C1 segment of cervical spinal cord (tissue), 14 donors: ENCODE measurements at regions not wholly inside any gene's neighbourhood (a gene's known extent, or its start where the extent isn't known, plus 50 kb on each side); places are given as distances from the start of the nearest gene placed in this dataset.
"Not testable (repeated sequence)": the region's sequence is repeated elsewhere in the genome, so short reads cannot be mapped to it uniquely, and the experiment has no call there.

ENCODE experiments used
- DNase-seq, 14 donors: peaks; one replicate each; lab custom pipeline; 2025; lab: John Stamatoyannopoulos, UW

GRCh38 chr14:103186909-103187586 is 63.8 kb downstream of the TNFAIP2 start:
- no peak for DNase-seq

- no peak for DNase-seq
Measured at GRCh38 chr14:103187911-103188310, 64.7 kb downstream of the TNFAIP2 start.

DNA sequence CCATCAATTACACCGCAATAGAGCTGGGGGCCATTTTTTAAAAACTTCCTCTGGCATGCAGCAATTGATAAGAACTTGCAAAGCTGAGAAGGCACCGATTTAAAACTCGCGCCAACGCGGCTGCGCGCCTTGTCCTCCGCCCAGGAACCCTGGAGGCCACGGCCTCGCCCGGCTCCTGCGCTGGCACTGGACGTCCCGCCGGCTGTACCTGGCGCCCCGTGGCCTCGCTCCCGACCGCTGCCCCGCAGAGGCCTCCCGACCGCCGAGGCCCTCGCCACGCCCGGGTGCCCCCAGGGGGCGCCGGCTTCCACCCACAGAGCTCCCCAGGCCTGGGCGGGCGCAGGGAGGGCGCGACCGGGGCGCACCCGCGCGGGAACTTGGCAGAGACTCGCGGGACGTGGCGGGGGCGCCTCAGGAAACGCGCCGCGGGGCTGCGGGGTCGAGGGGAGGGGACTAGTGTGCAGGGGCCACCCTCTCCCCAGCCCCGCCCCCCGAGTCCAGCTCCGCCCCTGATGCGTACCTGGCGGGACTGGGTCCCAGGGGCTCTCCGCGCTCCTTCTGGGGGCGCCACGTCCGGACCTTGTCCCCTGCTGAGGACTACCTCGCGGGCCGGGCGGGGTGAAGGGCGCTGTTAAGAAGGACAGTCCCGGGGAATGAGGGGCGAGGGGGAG is 65.7 kb downstream of the TNFAIP2 start:
- no peak for DNase-seq

DNA sequence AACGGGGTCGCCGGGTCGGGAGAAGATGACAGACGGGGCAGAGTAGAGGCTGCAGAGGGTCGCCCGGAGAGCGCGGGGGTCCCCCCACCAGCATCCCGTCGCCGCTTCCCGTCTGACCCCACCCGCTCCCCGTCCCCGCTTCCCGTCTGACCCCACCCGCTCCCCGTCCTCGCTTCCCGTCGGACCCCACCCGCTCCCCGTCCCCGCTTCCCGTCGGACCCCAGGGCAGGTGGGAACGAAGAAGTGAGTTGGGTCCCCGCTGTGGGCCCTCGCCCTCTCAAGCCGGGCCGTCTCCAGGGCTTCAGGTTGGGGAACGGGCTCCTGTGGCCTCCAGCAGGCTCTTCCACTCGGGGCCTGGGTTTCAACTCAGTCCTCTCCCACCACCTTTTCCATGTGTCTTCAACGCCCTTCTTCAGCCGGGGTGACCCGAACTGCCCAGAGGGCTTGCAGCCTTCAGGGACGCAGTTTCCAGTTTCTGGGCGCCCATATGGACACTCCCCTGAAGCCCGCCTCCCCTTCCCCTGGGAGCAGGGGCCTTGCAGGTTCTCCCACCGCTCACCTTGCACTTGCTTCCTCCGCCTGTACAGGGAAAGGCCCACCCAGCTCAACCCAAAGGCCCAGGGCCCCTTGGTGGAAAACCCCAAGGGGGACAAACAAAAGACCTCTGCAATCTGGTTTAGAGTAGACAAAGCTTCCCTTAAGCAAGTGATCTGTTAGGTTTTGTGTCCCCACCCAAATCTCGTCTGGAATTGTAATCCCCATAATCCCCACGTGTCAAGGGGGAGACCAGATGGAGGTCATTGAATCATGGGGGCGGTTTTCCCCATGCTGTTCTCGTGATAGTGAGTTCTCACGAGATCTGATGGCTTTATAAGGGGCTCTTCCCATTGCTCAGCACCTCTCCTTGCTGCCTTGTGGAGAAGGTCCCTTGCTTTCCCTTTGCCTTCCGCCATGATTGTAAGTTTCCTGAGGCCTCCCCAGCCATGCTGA is 66.5 kb downstream of the TNFAIP2 start:
- DNase-seq: no peak

DNA sequence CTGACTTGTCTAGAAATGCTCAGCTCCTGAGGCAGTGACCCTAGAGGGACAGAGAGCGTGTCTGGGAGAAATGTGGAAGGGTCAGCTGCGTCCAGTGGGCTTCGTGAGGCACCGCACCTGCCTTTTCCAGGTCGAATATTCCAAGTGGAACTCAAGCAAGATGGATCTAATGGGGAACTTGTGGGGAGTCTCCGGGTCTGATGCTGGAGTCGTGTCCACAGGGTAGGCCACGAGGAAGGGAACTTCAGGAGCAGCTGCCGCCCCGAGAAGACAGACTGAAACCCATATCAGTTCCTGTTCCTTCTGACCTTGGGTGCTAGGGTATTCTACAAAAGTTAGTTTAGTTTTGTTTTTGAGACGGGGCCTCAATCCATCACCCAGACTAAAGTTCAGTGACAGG is 67.5 kb downstream of the TNFAIP2 start:
- DNase-seq: no peak

GRCh38 chr14:103191844-103192243 is 68.6 kb downstream of the TNFAIP2 start:
- DNase-seq: no peak

GRCh38 chr14:103192246-103192840 is 69.1 kb downstream of the TNFAIP2 start:
- DNase-seq: no peak

DNA sequence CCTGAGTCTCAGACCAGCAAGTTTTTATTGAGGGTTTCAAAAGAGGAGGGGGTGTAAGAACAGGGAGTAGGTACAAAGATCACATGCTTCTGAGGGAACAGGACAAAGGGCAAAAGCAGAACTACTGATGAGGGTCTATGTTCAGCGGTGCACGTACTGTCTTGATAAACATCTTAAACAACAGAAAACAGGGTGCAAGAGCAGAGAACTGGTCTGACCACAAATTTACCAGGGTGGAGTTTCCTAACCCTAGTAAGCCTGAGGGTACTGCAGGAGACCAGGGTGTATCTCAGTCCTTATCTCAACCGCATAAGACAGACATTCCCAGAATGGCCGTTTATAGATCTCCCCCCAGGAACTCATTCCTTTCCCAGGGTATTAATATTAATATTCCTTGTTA is 69.6 kb downstream of the TNFAIP2 start:
- not testable (repeated sequence) for DNase-seq

GRCh38 chr14:103193491-103193890 is 70.2 kb downstream of the TNFAIP2 start:
- DNase-seq: not testable (repeated sequence)

DNA sequence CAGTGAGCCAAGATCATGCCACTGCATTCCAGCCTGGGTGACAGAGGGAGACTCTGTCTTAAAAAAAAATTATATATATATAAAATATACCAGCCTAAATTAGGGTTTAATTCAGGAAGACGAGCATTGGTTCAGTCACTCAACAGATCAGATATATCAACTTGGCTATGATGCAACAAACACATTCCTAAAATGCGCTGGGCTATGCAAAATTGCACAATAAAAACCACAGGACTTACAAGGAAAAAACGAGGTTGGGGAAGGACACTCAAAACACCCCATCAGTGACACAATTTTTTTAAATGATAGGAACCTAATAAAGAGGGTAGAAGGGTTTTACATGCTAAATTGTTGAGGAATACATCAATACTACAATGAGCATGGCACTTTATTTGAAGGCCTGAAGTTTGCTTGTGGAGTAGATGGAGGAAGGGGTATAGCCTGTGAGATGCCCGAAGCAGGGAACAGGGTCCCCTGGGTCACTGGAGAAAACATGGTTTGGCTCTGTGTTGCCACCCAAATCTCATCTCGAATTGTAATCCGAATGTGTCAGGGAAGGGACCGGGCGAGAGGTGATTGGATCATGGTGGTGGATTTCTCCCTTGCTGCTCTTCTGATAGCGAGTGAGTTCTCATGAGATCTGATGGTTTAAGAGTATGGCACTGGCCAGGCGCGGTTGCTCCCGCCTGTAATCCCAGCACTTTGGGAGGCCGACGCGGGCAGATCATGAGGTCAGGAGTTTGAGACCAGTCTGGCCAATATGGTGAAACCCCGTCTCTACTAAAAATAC is 71.2 kb downstream of the TNFAIP2 start:
- DNase-seq: no peak

GRCh38 chr14:103195828-103196615 is 72.8 kb downstream of the TNFAIP2 start:
- no peak for DNase-seq

- no peak for DNase-seq
Measured at GRCh38 chr14:103196716-103197115, 73.5 kb downstream of the TNFAIP2 start.

- DNase-seq: no peak
Measured at GRCh38 chr14:103198131-103199105, 75.2 kb downstream of the TNFAIP2 start.

DNA sequence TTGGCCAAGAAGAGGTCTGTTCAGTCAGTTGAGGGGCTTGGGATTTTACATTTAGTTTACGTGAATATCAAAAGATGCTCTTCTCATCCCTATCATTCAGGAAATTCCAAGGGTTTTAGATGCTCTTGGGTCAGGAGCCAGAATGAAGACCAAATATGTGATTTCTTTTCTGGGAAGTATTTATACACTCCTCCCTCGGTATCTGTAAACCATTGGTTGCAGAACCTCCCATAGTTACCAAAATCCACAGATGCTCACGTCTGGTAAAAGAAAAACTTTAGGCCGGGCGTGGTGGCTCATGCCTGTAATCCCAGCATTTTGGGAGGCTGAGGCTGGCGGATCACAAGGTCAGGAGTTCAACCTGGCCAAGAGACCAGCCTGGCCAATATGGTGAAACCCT is 75.9 kb downstream of the TNFAIP2 start:
- DNase-seq: no peak

DNA sequence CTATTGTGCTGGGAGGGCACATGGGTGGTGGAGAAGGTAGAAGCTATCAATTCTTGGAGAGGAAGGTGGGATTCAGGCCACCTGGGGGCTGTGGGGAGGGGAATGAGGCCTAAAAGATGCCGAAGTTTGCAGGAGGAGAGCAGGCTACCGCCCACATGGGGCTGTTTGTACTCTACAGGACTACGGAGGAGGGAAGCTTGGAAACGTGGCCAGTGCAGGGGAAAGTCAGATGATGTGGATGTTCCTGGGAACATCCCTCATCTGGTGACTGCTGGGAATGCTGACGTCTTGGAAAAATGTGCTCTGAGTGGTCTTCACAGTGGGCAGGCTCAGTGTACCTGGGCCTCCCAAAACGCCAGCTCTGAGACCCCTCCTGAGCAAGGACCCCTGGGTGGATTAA is 78.5 kb downstream of the TNFAIP2 start:
- no peak for DNase-seq

DNA sequence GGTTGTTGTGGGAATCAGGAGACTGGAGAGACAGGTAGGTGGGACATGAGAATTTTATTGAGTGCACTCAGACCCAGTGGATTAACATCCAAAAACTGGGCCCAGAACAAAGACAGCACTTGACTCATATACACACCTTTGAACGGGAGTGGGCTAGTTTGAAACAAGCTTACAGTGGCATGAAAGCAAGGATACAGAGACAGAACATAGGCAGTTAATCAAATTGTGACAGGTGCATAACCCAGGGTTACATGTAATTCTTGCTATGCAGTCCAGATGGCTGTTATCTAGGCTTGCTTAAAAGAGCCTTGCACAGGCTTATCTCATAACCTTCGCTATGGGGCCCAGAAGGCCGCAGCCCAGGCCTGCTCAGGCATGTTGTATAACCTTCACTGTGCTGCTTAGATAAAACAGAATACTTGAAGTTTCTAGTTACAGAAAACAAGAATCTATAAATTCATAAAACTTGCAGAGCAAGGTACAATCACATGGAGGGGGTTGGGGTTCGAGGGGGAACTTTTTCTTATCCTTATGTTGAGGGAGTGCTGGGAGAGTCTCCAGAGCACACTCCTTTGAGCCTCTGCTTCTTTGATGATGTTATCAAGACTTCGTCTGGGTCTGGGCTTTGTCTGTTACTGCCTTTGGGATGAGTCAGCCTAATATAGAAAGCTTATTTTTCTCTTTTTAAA is 81.7 kb downstream of the TNFAIP2 start:
- DNase-seq: no peak

- no peak for DNase-seq
Measured at GRCh38 chr14:103205541-103205906, 82.3 kb downstream of the TNFAIP2 start.

DNA sequence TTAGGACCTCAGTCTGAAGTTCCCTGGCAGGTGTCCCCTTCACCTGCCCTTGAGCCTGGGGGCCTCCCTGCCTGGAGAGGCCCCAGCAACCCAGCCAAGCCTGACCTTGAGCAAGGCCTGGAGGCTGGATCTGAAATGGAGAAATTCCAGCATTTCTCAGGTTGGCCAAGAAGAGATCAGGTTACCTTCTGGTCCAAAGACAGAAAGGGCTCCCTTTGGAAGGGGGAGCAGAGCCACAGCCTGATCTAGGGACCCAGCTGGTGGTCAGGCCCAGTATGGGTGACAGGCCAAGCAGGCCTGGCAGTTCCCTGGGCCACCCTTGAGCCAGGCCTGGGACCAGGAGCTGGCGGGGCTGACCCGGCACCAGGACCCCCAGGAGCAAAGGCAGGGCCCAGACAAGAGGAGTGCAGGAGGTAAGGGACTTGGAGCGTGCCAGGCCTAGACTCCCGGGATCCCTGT is 82.8 kb downstream of the TNFAIP2 start:
- no peak for DNase-seq
